ENCODE measurements at regions not wholly inside any gene's neighbourhood (a gene's known extent, or its start where the extent isn't known, plus 50 kb on each side); places are given as distances from the start of the nearest gene placed in this dataset.

GRCh38 chr3:124360155-124360554, 368.2 kb upstream of the ROPN1 start:
- Histone ChIP-seq H3K23ac (ENCODE audit: low read depth, low read length, poor library complexity) (no peak overlapping the region), H2BK120ac (ENCODE audit: low read depth, low read length) (no peak overlapping the region), H3K79me1 (ENCODE audit: low read depth, low read length) (no peaks in the 10 kb centered on the region), H2BK15ac (ENCODE audit: low read length) (no peak overlapping the region), H3K9me3 (replicated peaks in 1 of 2; ENCODE audit: control insufficient read depth in 2 of 2, insufficient read depth in 1 of 2, low read depth in 1 of 2, low read length in 2 of 2) (no peaks in the 10 kb centered on the region), H2BK12ac (ENCODE audit: low read length) (no peak overlapping the region), H3K9ac (ENCODE audit: low read depth, low read length, poor library complexity) (no peak overlapping the region), H4K91ac (ENCODE audit: low read depth, low read length, poor library complexity) (no peak overlapping the region), H3K36me3 (replicated peaks in 1 of 2; ENCODE audit: control insufficient read depth in 2 of 2, insufficient read depth in 2 of 2, low read length in 2 of 2) (no peaks in the 10 kb centered on the region), H2BK5ac (ENCODE audit: low read length) (no peak overlapping the region), H3K4me3 (ENCODE audit: low read length in 2 of 2) (no peak overlapping the region), H3K18ac (ENCODE audit: low read length) (peak overlapping the region; percentile 76), H4K8ac (ENCODE audit: low read depth, low read length) (no peak overlapping the region), H3K4me2 (ENCODE audit: insufficient read depth, low read length, poor library complexity, severe bottlenecking) (no peak overlapping the region), H3K27me3 (ENCODE audit: control insufficient read depth in 3 of 3, insufficient read depth in 3 of 3, low read depth in 1 of 3, low read length in 3 of 3) (no peaks in the 10 kb centered on the region), H2AK5ac (ENCODE audit: low read depth, low read length) (peak overlapping the region; percentile 72), H3K4ac (ENCODE audit: low read length) (no peak overlapping the region), H2AFZ (ENCODE audit: low read length) (peak overlapping the region; percentile 46), H3K27ac (replicated peaks; ENCODE audit: low read length) (peak overlapping the region; percentile 64), H3K14ac (ENCODE audit: low read length) (no peak overlapping the region), H3K4me1 (ENCODE audit: control insufficient read depth in 2 of 2, insufficient read depth in 1 of 2, low read depth in 1 of 2, low read length in 2 of 2) (peaks cover 11 to 18% of the 10 kb centered on the region in 2 donors)
- WGBS, 2 donors (ENCODE audit: extremely low coverage in 2 of 2, insufficient read length in 2 of 2, insufficient replicate concordance in 1 of 2) = no CpG with 5 or more reads among the region's 3 CpGs
- no peak for DNase-seq (ENCODE audit: low spot score)

- Histone ChIP-seq H3K4ac (ENCODE audit: low read length) (no peak overlapping the region), H3K4me3 (ENCODE audit: low read length in 2 of 2) (no peak overlapping the region), H3K27ac (replicated peaks; ENCODE audit: low read length) (peak overlapping the region; percentile 64), H3K27me3 (ENCODE audit: control insufficient read depth in 3 of 3, insufficient read depth in 3 of 3, low read depth in 1 of 3, low read length in 3 of 3) (no peaks in the 10 kb centered on the region), H3K14ac (ENCODE audit: low read length) (no peak overlapping the region), H3K36me3 (replicated peaks in 1 of 2; ENCODE audit: control insufficient read depth in 2 of 2, insufficient read depth in 2 of 2, low read length in 2 of 2) (no peaks in the 10 kb centered on the region), H3K9me3 (replicated peaks in 1 of 2; ENCODE audit: control insufficient read depth in 2 of 2, insufficient read depth in 1 of 2, low read depth in 1 of 2, low read length in 2 of 2) (no peaks in the 10 kb centered on the region), H3K4me1 (ENCODE audit: control insufficient read depth in 2 of 2, insufficient read depth in 1 of 2, low read depth in 1 of 2, low read length in 2 of 2) (peaks cover 13 to 18% of the 10 kb centered on the region in 2 donors), H3K18ac (ENCODE audit: low read length) (no peak overlapping the region), H2AK5ac (ENCODE audit: low read depth, low read length) (no peak overlapping the region), H4K91ac (ENCODE audit: low read depth, low read length, poor library complexity) (no peak overlapping the region), H3K79me1 (ENCODE audit: low read depth, low read length) (no peaks in the 10 kb centered on the region), H2BK5ac (ENCODE audit: low read length) (no peak overlapping the region), H2BK15ac (ENCODE audit: low read length) (no peak overlapping the region), H4K8ac (ENCODE audit: low read depth, low read length) (no peak overlapping the region), H2BK12ac (ENCODE audit: low read length) (no peak overlapping the region), H3K9ac (ENCODE audit: low read depth, low read length, poor library complexity) (no peak overlapping the region), H2BK120ac (ENCODE audit: low read depth, low read length) (no peak overlapping the region), H3K4me2 (ENCODE audit: insufficient read depth, low read length, poor library complexity, severe bottlenecking) (no peak overlapping the region), H2AFZ (ENCODE audit: low read length) (peak overlapping the region; percentile 46), H3K23ac (ENCODE audit: low read depth, low read length, poor library complexity) (no peak overlapping the region)
- DNase-seq (ENCODE audit: low spot score) = peak; percentile 51
- no CpG with 5 or more reads among the region's 3 CpGs for WGBS, 2 donors (ENCODE audit: extremely low coverage in 2 of 2, insufficient read length in 2 of 2, insufficient replicate concordance in 1 of 2)
These were observed 368.6 kb upstream of the ROPN1 start for GRCh38 chr3:124360563-124360962.

DNA sequence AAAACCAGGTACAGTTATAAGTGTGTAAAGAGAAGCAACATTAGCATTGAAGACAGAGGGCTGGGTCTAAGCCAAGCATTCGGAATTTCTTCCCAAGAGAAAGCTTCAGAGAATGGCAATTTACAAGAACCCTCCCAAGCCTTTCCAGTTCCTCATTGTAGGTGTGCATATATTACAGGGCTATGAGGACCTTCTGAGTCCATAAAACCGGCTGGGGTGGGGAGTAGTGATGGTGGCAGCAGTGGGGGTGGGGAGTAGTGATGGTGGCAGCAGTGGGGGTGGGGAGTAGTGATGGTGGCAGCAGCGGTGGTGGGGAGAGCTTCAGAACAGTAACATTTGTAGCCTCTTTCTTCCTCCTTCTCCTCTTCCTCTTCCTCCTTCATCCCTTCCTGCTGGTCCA, 368.7 kb upstream of the UMPS start:
- Histone ChIP-seq H3K36me3 (replicated peaks in 1 of 2; ENCODE audit: control insufficient read depth in 2 of 2, insufficient read depth in 2 of 2, low read length in 2 of 2) (no peaks in the 10 kb centered on the region), H3K9me3 (replicated peaks in 1 of 2; ENCODE audit: control insufficient read depth in 2 of 2, insufficient read depth in 1 of 2, low read depth in 1 of 2, low read length in 2 of 2) (no peaks in the 10 kb centered on the region), H2BK5ac (ENCODE audit: low read length) (no peak overlapping the region), H2BK15ac (ENCODE audit: low read length) (no peak overlapping the region), H3K4me1 (ENCODE audit: control insufficient read depth in 2 of 2, insufficient read depth in 1 of 2, low read depth in 1 of 2, low read length in 2 of 2) (peaks cover 13 to 18% of the 10 kb centered on the region in 2 donors), H2AFZ (ENCODE audit: low read length) (no peak overlapping the region), H4K8ac (ENCODE audit: low read depth, low read length) (no peak overlapping the region), H3K27ac (replicated peaks; ENCODE audit: low read length) (no peak overlapping the region), H3K14ac (ENCODE audit: low read length) (no peak overlapping the region), H3K4me2 (ENCODE audit: insufficient read depth, low read length, poor library complexity, severe bottlenecking) (no peak overlapping the region), H3K9ac (ENCODE audit: low read depth, low read length, poor library complexity) (no peak overlapping the region), H3K27me3 (ENCODE audit: control insufficient read depth in 3 of 3, insufficient read depth in 3 of 3, low read depth in 1 of 3, low read length in 3 of 3) (no peaks in the 10 kb centered on the region), H3K4ac (ENCODE audit: low read length) (no peak overlapping the region), H2BK120ac (ENCODE audit: low read depth, low read length) (no peak overlapping the region), H3K79me1 (ENCODE audit: low read depth, low read length) (no peaks in the 10 kb centered on the region), H3K4me3 (ENCODE audit: low read length in 2 of 2) (no peak overlapping the region), H4K91ac (ENCODE audit: low read depth, low read length, poor library complexity) (no peak overlapping the region), H2BK12ac (ENCODE audit: low read length) (no peak overlapping the region), H3K18ac (ENCODE audit: low read length) (peak overlapping the region; percentile 25), H3K23ac (ENCODE audit: low read depth, low read length, poor library complexity) (no peak overlapping the region), H2AK5ac (ENCODE audit: low read depth, low read length) (no peak overlapping the region)
- no peak for DNase-seq (ENCODE audit: low spot score)
- no CpG with 5 or more reads among the region's 3 CpGs for WGBS, 2 donors (ENCODE audit: extremely low coverage in 2 of 2, insufficient read length in 2 of 2, insufficient replicate concordance in 1 of 2)

DNA sequence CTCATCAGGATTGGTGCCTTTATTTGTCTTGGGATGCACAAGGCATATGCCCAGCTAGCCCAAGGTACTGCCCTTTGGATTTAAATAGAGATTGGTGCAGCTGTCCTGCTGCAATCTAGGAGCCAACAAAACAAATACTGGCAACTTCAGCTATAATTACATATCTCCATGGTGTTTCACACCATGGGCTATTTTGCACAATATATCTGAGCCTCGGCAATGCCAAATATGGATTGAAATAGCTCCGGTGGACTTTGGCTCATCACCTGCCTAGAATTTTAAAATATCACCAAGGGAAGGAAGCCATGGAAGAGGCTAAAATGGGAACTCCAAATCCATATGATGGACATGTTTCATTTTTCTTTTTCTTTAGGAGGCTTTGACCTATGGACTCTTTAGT, 367.8 kb upstream of the UMPS start:
- H3K27me3 ChIP-seq (ENCODE audit: control insufficient read depth in 3 of 3, insufficient read depth in 3 of 3, low read depth in 1 of 3, low read length in 3 of 3) = no peaks in the 10 kb centered on the region
- no peak overlapping the region for H2BK5ac ChIP-seq (ENCODE audit: low read length)
- H2AK5ac ChIP-seq (ENCODE audit: low read depth, low read length) = no peak overlapping the region
- H3K36me3 ChIP-seq (replicated peaks in 1 of 2; ENCODE audit: control insufficient read depth in 2 of 2, insufficient read depth in 2 of 2, low read length in 2 of 2) = no peaks in the 10 kb centered on the region
- no peak overlapping the region for H3K14ac ChIP-seq (ENCODE audit: low read length)
- no peak overlapping the region for H4K91ac ChIP-seq (ENCODE audit: low read depth, low read length, poor library complexity)
- no CpG with 5 or more reads among the region's 2 CpGs for WGBS, 2 donors (ENCODE audit: extremely low coverage in 2 of 2, insufficient read length in 2 of 2, insufficient replicate concordance in 1 of 2)
- H3K4ac ChIP-seq (ENCODE audit: low read length) = no peak overlapping the region
- no peak overlapping the region for H4K8ac ChIP-seq (ENCODE audit: low read depth, low read length)
- H3K4me1 ChIP-seq (ENCODE audit: control insufficient read depth in 2 of 2, insufficient read depth in 1 of 2, low read depth in 1 of 2, low read length in 2 of 2) = peaks cover 13 to 18% of the 10 kb centered on the region in 2 donors
- no peaks in the 10 kb centered on the region for H3K9me3 ChIP-seq (replicated peaks in 1 of 2; ENCODE audit: control insufficient read depth in 2 of 2, insufficient read depth in 1 of 2, low read depth in 1 of 2, low read length in 2 of 2)
- DNase-seq (ENCODE audit: low spot score) = no peak
- H3K4me3 ChIP-seq (ENCODE audit: low read length in 2 of 2) = no peak overlapping the region
- no peak overlapping the region for H3K4me2 ChIP-seq (ENCODE audit: insufficient read depth, low read length, poor library complexity, severe bottlenecking)
- H3K23ac ChIP-seq (ENCODE audit: low read depth, low read length, poor library complexity) = no peak overlapping the region
- H3K27ac ChIP-seq (replicated peaks; ENCODE audit: low read length) = no peak overlapping the region
- no peak overlapping the region for H2BK12ac ChIP-seq (ENCODE audit: low read length)
- no peak overlapping the region for H3K9ac ChIP-seq (ENCODE audit: low read depth, low read length, poor library complexity)
- H2BK15ac ChIP-seq (ENCODE audit: low read length) = no peak overlapping the region
- H3K79me1 ChIP-seq (ENCODE audit: low read depth, low read length) = no peaks in the 10 kb centered on the region
- H2BK120ac ChIP-seq (ENCODE audit: low read depth, low read length) = no peak overlapping the region
- no peak overlapping the region for H2AFZ ChIP-seq (ENCODE audit: low read length)
- H3K18ac ChIP-seq (ENCODE audit: low read length) = no peak overlapping the region

Data from neuronal stem cell (in vitro differentiated cells).